GM18867 (cell line): ENCODE measurements at regions not wholly inside any gene's neighbourhood (a gene's known extent, or its start where the extent isn't known, plus 50 kb on each side); places are given as distances from the start of the nearest gene placed in this dataset.

Source experiments
- ATAC-seq: cut with Tn5 transposase; IDR thresholded peaks from one replicate; pipeline ENCODE4 v1.9.1; 2021; ENCODE audit warnings: mild to moderate bottlenecking, moderate library complexity; ENCODE audit not compliant: unreplicated experiment

DNA sequence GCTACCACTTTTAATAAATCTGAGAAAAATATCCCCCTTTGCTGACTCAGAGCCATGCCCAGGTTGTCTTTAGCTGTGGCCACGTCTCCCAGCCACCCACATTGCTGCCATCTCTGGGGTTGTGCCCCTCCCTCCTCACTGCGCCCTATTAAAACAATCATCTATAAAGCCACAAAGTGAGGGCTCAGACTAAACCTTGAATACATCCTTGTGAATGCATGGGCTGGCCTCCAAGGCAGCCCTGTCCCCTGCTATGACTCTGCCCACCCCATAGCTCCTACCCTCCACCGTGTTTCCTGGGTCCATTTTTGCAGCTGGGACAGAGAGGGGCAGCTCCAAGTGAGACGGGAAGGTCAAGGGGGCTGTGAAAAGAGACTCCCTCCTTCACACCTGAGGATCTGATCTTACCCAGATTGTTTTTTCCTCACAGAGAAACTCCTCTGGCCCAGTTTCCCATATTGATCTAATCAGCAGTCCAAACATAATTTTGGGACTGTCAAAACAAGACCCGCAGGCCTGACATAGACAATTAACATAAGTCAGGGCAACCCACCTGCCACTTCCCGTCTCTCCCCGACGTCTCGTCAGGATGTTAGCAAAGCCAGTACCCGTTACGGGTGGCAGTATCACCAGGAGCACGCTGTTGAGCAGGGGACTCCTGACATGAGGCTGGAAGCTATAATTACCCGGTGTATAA lies 199.0 kb downstream of the KATNAL1 start:
- ATAC-seq: no peak

DNA sequence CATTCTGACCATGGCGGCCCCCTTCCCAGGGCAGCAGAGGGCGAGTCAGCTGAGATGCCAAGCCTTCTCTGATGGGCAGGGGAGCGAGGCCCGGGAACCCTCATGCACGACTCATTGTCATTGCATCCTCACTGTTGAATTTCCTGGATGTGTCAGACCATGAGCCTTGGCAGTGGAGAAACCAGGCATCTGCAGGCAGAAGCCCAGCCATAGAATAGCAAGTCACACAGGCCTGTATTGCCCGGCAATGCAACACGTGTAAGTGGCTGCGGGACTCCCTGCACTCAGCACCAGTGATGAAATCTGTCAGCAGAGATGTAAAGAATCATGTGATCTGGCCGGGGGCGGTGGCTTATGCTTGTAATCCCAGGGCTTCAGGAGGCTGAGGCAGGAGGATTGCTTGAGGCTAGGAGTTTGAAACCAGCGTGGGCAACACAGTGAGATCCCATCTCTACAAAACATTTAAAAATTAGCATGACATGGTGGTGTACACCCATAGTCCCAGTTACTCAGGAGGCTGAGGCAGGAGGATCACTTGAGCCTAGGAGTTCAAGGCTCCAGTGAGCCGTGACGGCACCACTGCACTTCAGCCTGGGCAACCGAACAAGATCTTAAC lies 199.7 kb downstream of the KATNAL1 start:
- no peak for ATAC-seq

DNA sequence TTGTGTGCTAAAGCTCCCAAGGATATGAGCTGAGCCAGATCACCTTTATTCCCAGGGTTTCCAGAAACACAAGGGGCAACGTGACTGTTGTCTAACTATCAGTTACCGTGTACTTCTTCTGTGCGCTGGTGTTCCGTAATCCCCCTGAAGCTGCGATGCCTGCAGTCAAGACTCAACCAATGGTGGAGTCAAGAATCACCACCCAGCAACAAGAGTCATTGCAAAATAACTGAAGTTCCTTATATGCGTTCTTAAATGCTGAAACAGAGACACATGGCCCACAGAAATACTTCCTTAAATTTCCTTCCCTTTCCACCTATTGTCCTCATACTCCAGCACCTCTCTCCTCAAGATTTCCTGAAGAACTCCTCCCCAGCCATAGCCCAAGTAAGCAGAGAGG lies 200.2 kb downstream of the KATNAL1 start:
- ATAC-seq: no peak

DNA sequence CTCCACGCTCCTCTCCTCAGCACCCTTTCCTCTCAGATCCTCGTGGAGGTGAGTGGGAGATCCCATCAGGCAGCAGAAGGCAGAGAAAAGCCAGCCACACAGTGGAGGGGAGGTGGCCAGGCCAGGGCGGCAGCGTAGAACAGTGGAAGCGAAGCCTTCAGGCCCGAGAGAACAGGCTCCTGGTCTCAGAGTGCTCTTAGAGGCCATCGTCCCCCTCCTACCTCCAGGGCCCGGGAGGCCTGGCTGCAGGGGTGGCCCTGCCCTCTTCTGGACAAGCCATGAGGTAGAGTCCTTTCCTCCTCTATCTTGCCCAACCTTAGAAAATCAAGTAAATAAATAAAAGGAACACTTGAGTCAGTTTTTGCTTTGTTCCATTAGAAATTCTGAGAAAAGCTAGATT lies 202.0 kb downstream of the KATNAL1 start:
- ATAC-seq: no peak

DNA sequence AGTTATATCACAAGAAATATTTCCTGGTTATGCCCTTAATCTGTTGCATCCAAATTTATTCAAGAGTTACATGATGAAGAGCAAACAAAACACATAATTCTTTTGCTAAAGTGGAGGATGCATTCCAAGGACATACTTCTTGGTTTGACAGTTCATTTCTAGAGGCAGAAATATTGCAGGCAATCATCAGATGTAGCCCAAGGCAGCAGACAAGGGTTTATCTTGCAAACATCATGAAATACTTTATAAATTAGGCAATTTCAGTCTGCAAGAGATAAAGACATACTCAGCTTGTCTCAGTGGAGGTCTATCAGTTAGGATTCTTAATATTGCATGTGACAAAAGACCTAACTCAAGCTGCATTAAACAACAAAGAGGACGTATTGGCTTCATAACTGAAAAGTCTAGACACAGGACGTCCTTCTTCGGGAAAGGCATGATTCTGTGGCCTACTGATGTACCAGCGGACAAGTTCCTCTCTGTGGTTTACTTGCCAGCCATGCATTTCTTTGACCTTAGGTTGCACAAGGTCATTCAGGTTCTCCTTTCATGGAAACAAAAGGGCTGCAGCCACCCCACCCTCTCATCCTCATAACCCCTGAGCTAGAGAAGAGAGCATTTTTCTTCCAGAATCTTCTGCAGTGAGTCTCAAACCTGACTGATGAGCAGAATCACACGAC lies 204.1 kb downstream of the KATNAL1 start:
- no peak for ATAC-seq

DNA sequence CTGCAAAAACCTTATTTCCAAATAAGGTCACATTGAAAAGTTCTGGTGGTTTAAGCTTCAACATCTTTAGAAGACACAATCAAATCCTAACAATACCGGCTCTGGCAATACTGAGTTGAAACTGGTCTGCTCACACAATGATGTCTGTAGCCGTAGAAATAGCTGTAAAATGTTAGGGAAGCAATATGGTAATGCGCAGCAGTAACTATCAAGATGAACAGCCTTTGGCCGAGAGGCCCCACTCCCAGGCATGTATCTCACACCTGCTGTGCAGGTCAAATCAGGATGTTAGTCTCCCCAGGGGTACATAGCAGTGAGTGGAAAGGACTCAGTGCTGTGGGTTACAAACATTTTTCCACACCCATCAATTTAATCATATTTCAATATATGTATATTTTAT lies 207.1 kb downstream of the KATNAL1 start:
- ATAC-seq: no peak

DNA sequence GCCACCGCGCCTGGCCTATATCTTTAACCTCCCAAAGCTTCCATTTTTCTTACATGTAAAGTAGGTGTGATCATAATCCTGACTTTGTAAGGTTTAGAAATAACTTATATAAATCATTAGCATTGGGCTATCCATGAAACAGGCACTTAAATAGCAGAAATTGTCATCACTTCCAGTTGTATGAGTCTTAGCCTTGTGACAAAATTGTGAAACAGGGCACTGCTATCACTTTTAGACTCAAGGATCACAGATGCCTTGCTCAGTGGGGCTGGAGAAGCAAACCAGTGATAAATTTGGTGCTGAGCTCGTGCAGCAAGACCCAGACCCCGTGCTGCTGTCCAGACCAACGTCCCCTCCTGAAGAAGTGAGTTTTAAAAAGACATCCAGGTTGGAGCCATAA lies 209.7 kb downstream of the KATNAL1 start:
- no peak for ATAC-seq

DNA sequence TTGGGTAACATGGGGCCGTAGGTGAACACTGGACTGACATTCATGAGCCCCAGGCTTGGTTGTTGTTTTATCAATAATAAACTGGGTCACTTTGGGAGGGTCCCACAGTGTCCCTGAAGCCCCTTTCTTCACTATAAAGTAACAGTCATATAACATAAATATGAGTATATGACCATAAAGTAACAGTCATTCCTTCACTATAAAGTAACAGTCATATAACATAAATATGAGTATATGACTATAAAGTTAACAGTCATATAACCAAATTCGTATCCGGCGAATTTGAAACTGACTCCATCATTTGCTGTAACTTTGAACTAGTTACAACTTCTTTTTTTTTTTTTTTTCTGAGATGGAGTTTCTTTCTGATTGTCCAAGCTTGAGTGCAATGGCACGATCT lies 210.3 kb downstream of the KATNAL1 start:
- no peak for ATAC-seq

DNA sequence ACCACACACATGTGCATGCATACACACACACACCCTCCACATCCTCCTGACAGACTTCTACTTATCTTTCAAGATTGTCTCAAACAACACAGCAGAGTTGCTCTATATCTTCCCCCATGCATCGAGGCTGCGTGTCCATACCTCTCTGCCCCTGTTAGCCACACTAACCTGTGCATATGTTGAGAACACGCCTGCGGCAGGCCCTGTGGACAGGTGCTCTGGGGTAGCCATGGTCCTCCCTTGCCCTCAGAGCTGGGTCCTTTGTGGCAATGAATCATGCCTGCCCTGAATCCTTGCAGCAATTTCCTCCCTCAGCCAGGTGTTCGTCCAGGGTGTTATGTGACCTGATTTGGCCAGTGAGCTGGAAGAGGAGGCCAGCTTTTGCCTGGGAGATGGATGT lies 213.3 kb downstream of the KATNAL1 start:
- ATAC-seq: no peak

DNA sequence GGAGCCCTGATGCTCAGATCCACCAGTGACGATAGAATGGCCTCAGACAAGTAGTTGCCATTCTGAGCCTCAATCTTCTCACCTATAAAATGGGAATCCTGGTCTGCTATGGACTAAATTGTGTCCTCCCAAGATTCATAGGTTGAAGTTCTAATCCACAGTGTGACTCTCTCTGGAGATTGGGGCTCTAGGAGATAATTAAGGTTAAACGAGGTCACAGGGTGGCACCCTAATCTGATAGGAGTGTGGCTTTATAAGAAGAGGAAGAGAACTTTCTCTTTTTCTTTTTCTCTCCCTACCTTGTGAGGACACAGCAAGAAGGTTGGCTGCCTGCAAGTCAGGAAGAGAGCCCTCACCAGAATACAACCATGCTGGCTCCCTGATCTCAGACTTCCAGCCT lies 214.1 kb downstream of the KATNAL1 start:
- ATAC-seq: no peak

DNA sequence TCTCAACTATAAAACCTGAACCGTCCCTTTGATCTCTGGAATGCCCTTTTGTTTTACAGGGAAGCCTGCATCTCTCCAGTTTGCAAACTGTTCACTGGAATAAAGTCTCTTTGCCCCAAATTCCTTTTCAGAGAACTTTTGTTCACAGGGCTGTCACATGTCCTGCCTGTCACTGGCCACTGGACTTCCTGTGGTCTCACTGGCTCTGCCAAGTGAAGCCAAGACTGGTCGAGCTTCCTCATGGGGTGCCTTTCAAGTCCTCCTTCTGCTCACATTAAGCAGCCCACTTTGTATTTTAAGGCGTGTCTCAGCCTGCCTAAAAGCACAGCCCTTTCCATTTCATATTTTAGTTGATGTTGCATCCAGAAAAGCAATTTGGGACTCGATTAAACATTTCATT lies 215.7 kb downstream of the KATNAL1 start:
- ATAC-seq: no peak

DNA sequence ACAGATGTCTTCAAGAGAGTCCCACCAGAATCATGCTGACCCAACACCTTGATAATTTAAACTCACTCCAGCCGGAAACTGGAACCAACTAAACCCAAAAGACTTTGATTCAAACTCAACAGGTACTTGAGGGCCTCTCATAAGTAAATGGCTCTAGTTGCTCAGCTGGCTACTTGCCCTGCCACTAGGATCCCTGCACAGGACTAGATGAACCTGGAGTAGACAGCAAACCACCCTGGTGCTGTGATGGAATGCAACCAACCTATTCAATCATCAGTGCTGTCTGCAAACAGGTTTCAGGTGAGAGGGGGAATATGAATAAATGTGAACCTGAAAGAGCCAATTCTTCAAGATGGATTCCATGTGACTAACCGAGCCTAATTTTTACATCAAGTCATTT lies 216.3 kb downstream of the KATNAL1 start:
- no peak for ATAC-seq

DNA sequence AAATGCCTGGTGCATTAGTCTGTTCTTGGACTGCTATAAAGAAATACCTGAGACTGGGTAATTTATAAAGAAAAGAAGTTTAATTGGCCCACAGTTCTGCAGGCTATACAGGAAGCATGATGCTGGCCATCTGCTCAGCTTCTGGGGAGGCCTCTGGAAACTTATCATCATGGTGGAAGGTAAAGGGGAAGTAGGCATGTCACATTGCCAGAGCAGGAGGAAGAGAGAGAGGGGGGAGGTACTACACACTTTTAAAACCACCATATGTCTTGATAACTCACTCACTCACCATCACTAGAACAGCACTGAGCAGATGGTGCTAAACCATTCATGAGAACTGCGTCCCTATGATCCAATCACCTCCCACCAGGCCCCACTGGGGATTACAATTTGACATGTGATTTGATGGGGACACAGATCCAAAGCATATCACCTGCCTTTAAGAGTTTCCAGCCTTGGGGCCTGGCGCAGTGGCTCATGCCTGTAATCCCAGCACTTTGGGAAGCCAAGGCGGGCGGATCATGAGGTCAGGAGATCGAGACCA lies 219.0 kb downstream of the KATNAL1 start:
- no peak for ATAC-seq

DNA sequence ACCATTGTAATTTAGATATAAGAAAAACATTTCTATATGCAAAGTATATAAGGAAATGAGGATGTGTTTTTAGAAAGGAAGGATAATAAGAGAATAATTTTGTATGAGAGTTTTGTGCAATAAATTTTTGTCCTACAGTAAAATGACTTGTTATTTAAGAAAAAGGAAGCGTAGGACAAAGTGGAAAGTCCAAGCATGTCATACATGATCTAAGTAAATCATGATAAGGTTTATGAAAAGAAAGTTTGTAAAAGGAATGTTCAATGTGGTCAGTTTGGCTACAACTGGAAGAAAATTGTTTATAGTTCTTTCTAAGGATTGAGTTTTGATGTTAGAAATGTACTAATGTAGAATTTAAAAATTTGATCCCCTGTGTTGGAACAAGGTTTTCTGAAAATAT lies 222.3 kb downstream of the KATNAL1 start:
- no peak for ATAC-seq

DNA sequence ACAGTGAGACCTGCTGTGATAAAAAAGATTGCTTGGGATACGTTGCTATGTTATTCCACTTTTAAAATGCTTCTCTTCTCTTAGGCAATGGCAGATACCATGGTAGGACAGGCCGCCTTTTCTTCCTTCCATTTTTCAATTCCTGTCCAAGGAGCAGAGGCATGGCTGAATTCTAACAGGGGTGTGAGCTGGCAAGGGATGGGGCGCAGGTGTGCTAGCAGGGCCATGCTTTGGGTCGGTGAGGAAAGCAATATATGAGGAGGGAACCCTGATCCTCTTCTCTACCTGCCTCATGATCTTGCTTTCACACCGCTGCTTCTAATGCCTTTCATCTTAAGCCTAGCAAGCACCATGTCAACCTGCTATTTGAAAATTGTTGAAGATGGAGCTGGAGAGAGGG lies 225.0 kb downstream of the KATNAL1 start:
- ATAC-seq: no peak

DNA sequence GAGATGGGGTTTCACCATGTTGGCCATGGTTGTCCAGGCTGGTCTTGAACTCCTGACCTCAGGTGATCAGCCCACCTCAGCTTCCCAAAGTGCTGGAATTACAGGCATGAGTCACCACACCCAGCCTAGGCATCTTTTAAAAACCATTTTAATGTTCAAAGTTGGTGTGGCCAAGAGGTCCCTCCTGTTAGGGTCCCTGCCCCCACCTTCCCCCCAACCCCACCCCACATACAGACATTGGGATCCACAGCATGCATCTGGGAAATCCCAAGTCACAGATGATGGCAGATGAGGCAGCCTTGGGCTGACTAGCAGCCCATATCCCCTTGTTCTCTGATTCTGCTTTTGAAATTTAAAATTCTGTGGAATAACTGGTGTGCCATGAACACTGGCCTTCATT lies 226.0 kb downstream of the KATNAL1 start:
- no peak for ATAC-seq

DNA sequence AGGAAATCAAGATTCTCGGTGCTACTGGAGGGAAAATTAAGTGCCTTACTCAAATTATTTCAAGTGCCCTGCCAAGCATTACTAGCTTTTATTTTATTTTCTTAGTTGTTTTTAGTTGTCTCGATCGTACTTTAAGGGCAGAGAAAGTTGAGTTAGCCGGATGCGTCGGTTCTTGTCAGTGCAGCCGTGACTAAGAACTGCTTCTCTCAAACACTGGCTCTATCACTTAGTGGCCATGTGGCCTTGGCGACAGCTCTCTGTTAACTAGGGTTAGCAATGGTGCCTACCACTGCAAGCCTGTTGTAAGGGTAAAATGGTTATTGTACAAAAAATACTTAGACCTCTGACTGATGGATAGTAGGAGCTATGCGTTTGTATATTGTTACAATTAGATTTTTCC lies 227.8 kb downstream of the KATNAL1 start:
- no peak for ATAC-seq

DNA sequence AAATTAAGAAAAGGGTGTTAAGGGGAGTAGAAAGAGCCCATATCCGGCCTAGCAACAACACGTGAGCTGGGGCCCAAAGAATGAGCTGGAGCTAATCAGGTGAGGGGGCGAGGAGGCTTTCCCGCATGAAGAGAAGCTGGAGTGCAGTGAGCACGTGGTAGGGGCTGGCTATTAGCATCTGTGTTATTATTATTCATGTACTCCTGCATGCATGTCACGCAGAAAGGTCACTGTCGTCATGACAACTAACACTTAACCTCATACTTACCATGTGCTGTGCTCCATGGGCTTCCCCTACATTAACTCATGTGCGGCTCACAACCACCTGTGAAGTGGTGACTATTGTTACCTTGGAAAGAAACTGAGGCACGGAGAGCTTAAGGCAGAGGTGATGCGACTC lies 227.6 kb upstream of the UBL3 start:
- ATAC-seq: no peak

DNA sequence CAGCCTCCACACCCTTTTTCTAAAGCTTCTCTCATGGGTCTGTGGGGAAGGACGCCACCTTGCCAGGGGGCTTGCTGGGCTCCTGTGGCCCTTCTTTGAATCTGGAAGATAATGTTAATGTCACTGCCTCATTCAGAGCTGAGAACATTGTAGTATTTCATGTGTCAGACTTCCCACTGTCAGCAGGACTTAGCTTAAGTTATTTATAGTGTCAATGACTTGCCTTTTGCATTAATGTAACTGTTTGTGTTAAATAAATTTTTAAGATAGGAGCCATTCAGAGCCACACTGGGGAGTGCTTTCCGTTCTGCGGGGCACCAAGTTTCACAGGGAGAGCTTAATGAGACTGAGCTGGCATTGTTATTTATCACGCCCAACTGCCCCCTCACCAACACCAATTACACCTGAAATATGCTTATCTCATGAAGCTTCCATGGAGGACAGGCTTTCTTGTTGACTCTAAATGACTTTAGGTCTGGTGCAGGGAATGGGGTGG lies 226.9 kb upstream of the UBL3 start:
- ATAC-seq: no peak

DNA sequence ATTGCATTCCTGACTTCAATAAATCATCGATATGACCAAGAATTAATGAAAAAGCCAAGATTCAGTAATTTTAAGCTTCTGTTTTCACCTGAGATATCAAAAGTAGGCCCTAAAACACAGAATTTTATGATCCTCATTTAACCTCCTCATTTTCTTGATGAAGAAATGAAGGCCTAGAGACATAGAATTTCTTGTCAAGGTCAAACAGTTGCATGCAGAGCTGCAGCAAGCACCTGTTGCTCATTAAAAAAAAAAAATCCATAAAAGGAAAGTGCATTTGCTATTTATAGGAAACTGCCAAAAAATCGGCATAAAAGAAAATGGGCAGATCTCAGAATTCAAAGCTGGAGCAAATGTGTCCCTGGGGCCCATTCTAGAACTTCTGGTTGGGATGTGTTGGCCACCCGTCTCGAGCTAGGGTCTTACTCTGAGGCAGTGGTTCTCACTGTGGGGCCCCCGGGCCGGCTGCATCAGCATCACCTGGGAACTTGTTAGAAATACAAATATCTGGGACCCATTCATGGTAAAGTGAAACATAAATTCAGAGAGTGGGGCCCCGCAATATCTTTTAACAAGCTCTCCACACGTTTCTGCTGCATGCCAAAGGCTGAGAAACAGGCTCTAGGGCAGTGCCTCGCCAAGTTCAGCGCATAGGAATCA lies 224.7 kb upstream of the UBL3 start:
- ATAC-seq: no peak

DNA sequence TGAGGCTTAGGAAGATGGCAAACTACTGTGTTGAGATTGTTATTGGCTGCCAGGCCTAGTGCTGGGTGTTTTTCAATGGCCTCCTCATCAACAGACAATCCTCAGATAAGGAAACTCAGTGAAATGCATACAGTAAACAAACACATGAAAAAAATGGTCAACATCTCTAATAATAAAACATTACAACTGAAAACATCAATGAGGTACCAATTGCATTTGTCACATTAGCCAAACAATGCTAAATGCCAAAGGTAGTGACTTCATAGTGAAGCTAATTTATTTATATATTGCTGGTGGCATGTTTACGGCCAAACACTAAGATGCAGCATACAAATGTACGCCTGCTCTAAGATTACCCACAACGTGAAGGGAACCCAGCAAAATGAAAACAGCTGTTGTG lies 224.0 kb upstream of the UBL3 start:
- no peak for ATAC-seq

DNA sequence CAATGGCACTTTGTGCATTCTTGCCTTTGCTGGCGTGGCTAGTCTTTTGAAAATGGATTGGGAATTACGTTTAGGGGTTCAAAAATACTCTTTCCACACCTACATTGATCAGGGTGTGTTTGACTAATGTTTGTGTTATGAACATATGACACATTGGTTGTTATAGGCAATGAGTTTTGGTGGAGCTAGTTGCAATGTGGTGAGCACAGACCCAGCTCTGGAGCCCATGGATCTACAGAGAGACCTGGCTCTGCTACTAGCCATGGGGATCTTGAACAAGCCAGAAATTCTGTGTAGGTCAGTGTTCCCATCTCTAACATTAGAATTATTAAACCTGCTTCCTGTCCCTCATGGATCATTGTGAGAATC lies 222.4 kb upstream of the UBL3 start:
- no peak for ATAC-seq
